T-cell (primary cell): ENCODE measurements at regions not wholly inside any gene's neighbourhood (a gene's known extent, or its start where the extent isn't known, plus 50 kb on each side); places are given as distances from the start of the nearest gene placed in this dataset.
"Not testable (repeated sequence)": the region's sequence is repeated elsewhere in the genome, so short reads cannot be mapped to it uniquely, and the experiment has no call there.

Experiments
- ATAC-seq, 4 experiments: fragments of 200-7000 bp in 3 of 4; fragments of 150-1000 bp in 1 of 4; cut with Tn5 transposase; replicated peaks in 1 of 4; 1 replicate in 3 of 4; 2 replicates in 1 of 4; pipeline ENCODE4 v1.10.0; 2021; ENCODE audit warnings: moderate library complexity in 3 of 4, mild to moderate bottlenecking in 2 of 4, moderate number of reproducible peaks in 1 of 4
- CTCF ChIA-PET, 2 donors: fragments of 300-600 bp; sonication (Branson Sonifier 250); formaldehyde crosslinking; loops; one replicate each; lab custom pipeline; 2022; ENCODE audit warnings: antibody characterized with exemption in 2 of 2; lab: Charles Lee
- POLR2A ChIA-PET, 2 donors: fragments of 300-600 bp; sonication (Branson Sonifier 250); formaldehyde crosslinking; loops; one replicate each; lab custom pipeline; 2022; ENCODE audit warnings: antibody characterized with exemption in 2 of 2; lab: Charles Lee
- DNase-seq, 35 experiments: peaks; one replicate each; pipeline versions ENCODE4 v3.0.0 to v3.0.0-alpha.2; 2013 to 2023
- H3K27ac ChIP-seq: one replicate; pipeline ENCODE4 v1.5.1; 2013; ENCODE audit warnings: low read length
- H3K27me3 ChIP-seq, 2 experiments: replicated peaks in 1 of 2; 1 replicate in 1 of 2; 2 replicates in 1 of 2; pipeline versions ENCODE4 v1.6.1 to v1.7.0; 2013; ENCODE audit warnings: low read length in 1 of 2, mixed read lengths in 1 of 2; ENCODE audit not compliant: control insufficient read depth in 2 of 2, insufficient read depth in 2 of 2; ENCODE audit errors: extremely low read depth in 1 of 2
- H3K36me3 ChIP-seq, 2 donors: 1 replicate in 1 of 2; 2 replicates in 1 of 2; pipeline versions ENCODE4 v1.6.1 to v1.7.0; 2013; ENCODE audit warnings: low read length in 1 of 2; ENCODE audit not compliant: control insufficient read depth in 2 of 2, insufficient read depth in 1 of 2; ENCODE audit errors: extremely low read depth in 1 of 2
- H3K4me1 ChIP-seq, 2 experiments: 1 replicate in 1 of 2; 2 replicates in 1 of 2; pipeline versions ENCODE4 v1.6.1 to v1.7.0; 2013; ENCODE audit warnings: low read length in 2 of 2, mixed read lengths in 1 of 2; ENCODE audit not compliant: insufficient read depth in 2 of 2, control insufficient read depth in 1 of 2; ENCODE audit errors: extremely low read depth in 1 of 2
- H3K4me3 ChIP-seq, 2 donors: 1 replicate in 1 of 2; 2 replicates in 1 of 2; pipeline versions ENCODE4 v1.5.1 to v1.7.0; 2013; ENCODE audit warnings: mild to moderate bottlenecking in 2 of 2, low read length in 1 of 2, moderate library complexity in 1 of 2; ENCODE audit not compliant: control insufficient read depth in 1 of 2; ENCODE audit errors: extremely low read depth in 1 of 2
- H3K9me3 ChIP-seq: 2 replicates; pipeline ENCODE4 v1.7.0; 2013
- H3K27ac Mint-ChIP-seq, 2 donors: one replicate each; pipeline ENCODE4 v1.8.0; 2020 to 2021; ENCODE audit warnings: mild to moderate bottlenecking in 2 of 2, mixed read lengths in 2 of 2
- H3K27me3 Mint-ChIP-seq, 2 donors: one replicate each; pipeline ENCODE4 v1.8.0; 2021 to 2022; ENCODE audit warnings: mixed read lengths in 2 of 2
- H3K36me3 Mint-ChIP-seq: one replicate; pipeline ENCODE4 v1.8.0; 2021; ENCODE audit warnings: mixed read lengths
- H3K4me1 Mint-ChIP-seq, 3 donors: one replicate each; pipeline ENCODE4 v1.8.0; 2020 to 2022; ENCODE audit warnings: mixed read lengths in 3 of 3, mild to moderate bottlenecking in 1 of 3
- H3K4me3 Mint-ChIP-seq, 3 donors: one replicate each; pipeline ENCODE4 v1.8.0; 2020 to 2022; ENCODE audit warnings: mild to moderate bottlenecking in 3 of 3, mixed read lengths in 3 of 3, moderate library complexity in 3 of 3
- H3K9me3 Mint-ChIP-seq, 3 donors: one replicate each; pipeline ENCODE4 v1.8.0; 2020 to 2022; ENCODE audit warnings: mixed read lengths in 3 of 3
- WGBS: methylation state at CpG from one replicate; pipeline ENCODE4 v1.1.5; 2013; ENCODE audit warnings: missing lambda C conversion rate; ENCODE audit not compliant: insufficient coverage; 5-methylcytosine and 5-hydroxymethylcytosine counted together

- Mint-ChIP-seq H3K27ac (no peak overlapping the region), H3K4me1 (no peaks in the 10 kb centered on the region), H3K4me3 (no peak overlapping the region), H3K9me3 (peaks cover 4 to 12% (median 8%) of the 10 kb centered on the region in 3 donors), H3K27me3 (no peaks in the 10 kb centered on the region), H3K36me3 (no peaks in the 10 kb centered on the region)
- DNase-seq = no peak
- ChIA-PET CTCF (no interaction called here), POLR2A (no interaction called here)
- H3K4me1 ChIP-seq = no peaks in the 10 kb centered on the region
- no peak for ATAC-seq
- H3K27ac ChIP-seq = no peak overlapping the region
- no peaks in the 10 kb centered on the region for H3K27me3 ChIP-seq
- no peaks in the 10 kb centered on the region for H3K36me3 ChIP-seq
- H3K4me3 ChIP-seq = no peak overlapping the region
- H3K9me3 ChIP-seq = no peaks in the 10 kb centered on the region
These were observed 501.9 kb upstream of the ZFP42 start for GRCh38 chr4:187493661-187494060.

- no peak overlapping the region for H3K27ac ChIP-seq
- no CpG with 5 or more reads among the region's 4 CpGs for WGBS
- no peak overlapping the region for H3K4me3 Mint-ChIP-seq
- ChIA-PET POLR2A (interaction anchor here in 1 of 2 donors (0.6 kb wide), 1 partner anchor 129 kb away, joined by 3 read pairs; no protein-coding TSS in a partner anchor), CTCF (no interaction called here)
- H3K9me3 Mint-ChIP-seq = peaks cover 9 to 22% (median 16%) of the 10 kb centered on the region in 3 donors
- H3K27me3 Mint-ChIP-seq = no peaks in the 10 kb centered on the region
- no peaks in the 10 kb centered on the region for H3K9me3 ChIP-seq
- H3K4me3 ChIP-seq = no peak overlapping the region
- no peaks in the 10 kb centered on the region for H3K4me1 ChIP-seq
- H3K36me3 Mint-ChIP-seq = no peaks in the 10 kb centered on the region
- DNase-seq (no peak), ATAC-seq (no peak)
- no peaks in the 10 kb centered on the region for H3K27me3 ChIP-seq
- no peak overlapping the region for H3K27ac Mint-ChIP-seq
- no peaks in the 10 kb centered on the region for H3K4me1 Mint-ChIP-seq
- no peaks in the 10 kb centered on the region for H3K36me3 ChIP-seq
These were observed 495.6 kb upstream of the ZFP42 start for GRCh38 chr4:187499956-187500355.

DNA sequence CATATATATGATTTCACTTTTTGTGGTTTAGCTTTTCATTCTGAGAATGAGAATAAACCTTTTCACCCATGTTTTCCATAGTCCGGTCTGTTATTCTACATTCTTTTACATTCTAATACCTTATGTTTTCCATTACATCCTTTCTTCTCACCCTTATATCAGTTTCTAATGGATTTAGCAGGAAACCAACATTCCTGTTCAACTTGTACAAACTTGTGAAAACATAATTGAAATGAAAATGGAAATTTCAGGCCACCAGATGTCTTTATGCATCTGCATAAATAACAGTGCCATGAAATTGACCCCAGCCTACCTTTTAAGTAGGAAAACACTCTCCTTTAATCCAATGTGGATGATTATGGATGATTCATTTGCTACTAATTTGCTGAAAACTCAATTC, 494.8 kb upstream of the ZFP42 start:
- Mint-ChIP-seq H3K4me3 (no peak overlapping the region), H3K4me1 (no peaks in the 10 kb centered on the region), H3K36me3 (no peaks in the 10 kb centered on the region), H3K27me3 (no peaks in the 10 kb centered on the region), H3K9me3 (peaks cover 9 to 22% (median 16%) of the 10 kb centered on the region in 3 donors), H3K27ac (no peak overlapping the region)
- Histone ChIP-seq H3K4me1 (no peaks in the 10 kb centered on the region), H3K27me3 (no peaks in the 10 kb centered on the region), H3K9me3 (no peaks in the 10 kb centered on the region), H3K27ac (no peak overlapping the region), H3K4me3 (no peak overlapping the region), H3K36me3 (no peaks in the 10 kb centered on the region)
- ATAC-seq (no peak), DNase-seq (no peak)
- ChIA-PET POLR2A (no interaction called here), CTCF (no interaction called here)
- no CpG with 5 or more reads among the region's 1 CpG for WGBS

DNA sequence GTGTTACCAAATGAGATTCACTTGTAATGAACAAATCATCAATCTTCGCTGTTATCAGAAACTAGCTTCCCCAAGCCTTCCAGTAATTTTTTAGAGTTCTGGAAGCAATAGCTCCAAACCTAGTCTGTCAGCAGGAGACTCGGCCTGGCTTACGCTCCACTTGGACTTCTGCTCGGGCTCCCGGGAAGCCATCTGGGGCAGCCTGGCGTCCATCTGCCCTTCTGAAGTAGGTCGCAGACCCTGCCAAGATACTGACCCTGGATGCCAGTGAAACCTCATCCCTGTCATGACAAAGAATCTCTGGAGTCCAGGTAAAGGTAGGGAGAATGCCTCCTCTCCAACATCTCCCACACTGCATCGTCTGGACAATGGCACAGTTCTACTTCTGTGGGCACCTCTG, 493.8 kb upstream of the ZFP42 start:
- no peaks in the 10 kb centered on the region for H3K4me1 ChIP-seq
- no peaks in the 10 kb centered on the region for H3K4me1 Mint-ChIP-seq
- H3K27me3 Mint-ChIP-seq = no peaks in the 10 kb centered on the region
- H3K36me3 Mint-ChIP-seq = no peaks in the 10 kb centered on the region
- no peaks in the 10 kb centered on the region for H3K36me3 ChIP-seq
- ATAC-seq = no peak
- no peak for DNase-seq
- no peak overlapping the region for H3K27ac Mint-ChIP-seq
- H3K9me3 Mint-ChIP-seq = peaks cover 10 to 22% (median 16%) of the 10 kb centered on the region in 3 donors
- no peaks in the 10 kb centered on the region for H3K9me3 ChIP-seq
- H3K4me3 Mint-ChIP-seq = no peak overlapping the region
- H3K27ac ChIP-seq = no peak overlapping the region
- WGBS = 91% methylated on average over 7 of the region's 8 CpGs
- H3K27me3 ChIP-seq = no peaks in the 10 kb centered on the region
- CTCF ChIA-PET = no interaction called here
- POLR2A ChIA-PET = no interaction called here
- H3K4me3 ChIP-seq = no peak overlapping the region

GRCh38 chr4:187504974-187505797, 490.4 kb upstream of the ZFP42 start:
- Histone ChIP-seq H3K27ac (no peak overlapping the region), H3K4me3 (no peak overlapping the region), H3K27me3 (no peaks in the 10 kb centered on the region), H3K36me3 (no peaks in the 10 kb centered on the region), H3K9me3 (no peaks in the 10 kb centered on the region), H3K4me1 (no peaks in the 10 kb centered on the region)
- H3K36me3 Mint-ChIP-seq = no peaks in the 10 kb centered on the region
- 84% methylated on average over 35 of the region's 55 CpGs for WGBS
- H3K27ac Mint-ChIP-seq = peak overlapping the region in 1 of 2 donors; percentile 19
- DNase-seq (peak in 1 of 35 experiments; percentile 1), ATAC-seq (peak in 1 of 4 experiments; percentile 29)
- no peaks in the 10 kb centered on the region for H3K27me3 Mint-ChIP-seq
- peaks cover 11 to 29% (median 16%) of the 10 kb centered on the region in 3 donors for H3K9me3 Mint-ChIP-seq
- ChIA-PET CTCF (no interaction called here), POLR2A (no interaction called here)
- no peaks in the 10 kb centered on the region for H3K4me1 Mint-ChIP-seq
- peak overlapping the region in 2 of 3 donors; percentile 55 to 72 for H3K4me3 Mint-ChIP-seq

DNA sequence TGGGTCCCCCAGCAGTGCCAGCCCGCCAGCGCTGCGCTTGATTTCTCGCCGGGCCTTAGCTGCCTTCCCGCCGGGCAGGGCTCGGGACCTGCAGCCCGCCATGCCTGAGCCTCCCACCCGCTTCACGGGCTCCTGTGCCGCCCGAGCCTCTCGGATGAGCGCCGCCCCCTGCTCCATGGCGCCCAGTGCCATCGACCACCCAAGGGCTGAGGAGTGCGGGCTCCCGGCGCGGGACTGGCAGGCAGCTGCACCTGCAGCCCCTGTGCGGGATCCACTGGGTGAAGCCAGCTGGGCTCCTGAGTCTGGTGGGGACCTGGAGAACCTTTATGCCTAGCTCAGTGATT, 489.8 kb upstream of the ZFP42 start:
- POLR2A ChIA-PET, H3K4me1 ChIP-seq, H3K27ac Mint-ChIP-seq, H3K36me3 Mint-ChIP-seq, H3K27me3 Mint-ChIP-seq, H3K4me3 ChIP-seq, ATAC-seq, H3K4me3 Mint-ChIP-seq, CTCF ChIA-PET, H3K36me3 ChIP-seq, H3K9me3 ChIP-seq, H3K27me3 ChIP-seq, H3K4me1 Mint-ChIP-seq, DNase-seq, H3K27ac ChIP-seq: not testable (repeated sequence)
- H3K9me3 Mint-ChIP-seq = peaks cover 14 to 29% (median 14%) of the 10 kb centered on the region in 3 donors
- WGBS = 96% methylated on average over 17 of the region's 23 CpGs
